GM12891 (cell line): ENCODE measurements at regions not wholly inside any gene's neighbourhood (a gene's known extent, or its start where the extent isn't known, plus 50 kb on each side); places are given as distances from the start of the nearest gene placed in this dataset.

Source experiments
- POLR2A ChIP-seq: IDR thresholded peaks from 2 replicates; pipeline ENCODE4 v1.6.1; 2011; ENCODE audit warnings: low read depth, low read length, control low read depth
- TAF1 ChIP-seq: IDR thresholded peaks from 2 replicates; pipeline ENCODE4 v1.6.1; 2011; ENCODE audit warnings: low read depth, low read length, control low read depth

DNA sequence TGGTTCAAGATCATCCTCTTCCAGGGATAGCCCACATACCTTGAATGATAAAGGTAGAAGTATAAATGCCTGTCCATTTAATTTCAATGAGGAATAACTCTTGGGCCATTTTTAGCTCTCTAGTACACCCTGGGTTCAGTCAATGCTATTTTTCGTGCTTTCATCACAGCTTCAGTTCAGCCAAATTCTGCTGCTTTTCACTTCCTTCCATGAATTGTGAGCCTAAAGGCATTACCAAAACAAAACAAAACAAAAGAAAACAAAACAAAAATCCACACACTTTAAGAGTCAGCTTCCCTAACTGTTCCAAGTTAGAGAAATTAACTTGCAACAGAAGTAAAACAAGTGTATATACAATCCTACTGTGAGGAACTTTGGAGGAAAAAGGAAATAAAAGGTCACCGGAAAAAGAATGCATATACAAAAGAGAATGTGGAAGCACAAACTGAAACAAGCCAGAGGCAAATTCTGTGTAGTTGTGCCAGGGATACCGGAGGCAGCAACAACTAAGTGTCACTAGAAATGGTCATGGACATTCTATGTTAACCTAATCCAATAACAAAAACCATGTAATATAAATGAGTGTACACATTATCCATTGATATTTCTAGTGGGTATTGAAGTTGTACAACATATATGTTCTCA is 423.1 kb downstream of the KCTD8 start:
- TF ChIP-seq POLR2A = no peak
- TF ChIP-seq TAF1 = no peak
